ENCODE measurements at regions not wholly inside any gene's neighbourhood (a gene's known extent, or its start where the extent isn't known, plus 50 kb on each side); places are given as distances from the start of the nearest gene placed in this dataset.
"Not testable (repeated sequence)": the region's sequence is repeated elsewhere in the genome, so short reads cannot be mapped to it uniquely, and the experiment has no call there.

DNA sequence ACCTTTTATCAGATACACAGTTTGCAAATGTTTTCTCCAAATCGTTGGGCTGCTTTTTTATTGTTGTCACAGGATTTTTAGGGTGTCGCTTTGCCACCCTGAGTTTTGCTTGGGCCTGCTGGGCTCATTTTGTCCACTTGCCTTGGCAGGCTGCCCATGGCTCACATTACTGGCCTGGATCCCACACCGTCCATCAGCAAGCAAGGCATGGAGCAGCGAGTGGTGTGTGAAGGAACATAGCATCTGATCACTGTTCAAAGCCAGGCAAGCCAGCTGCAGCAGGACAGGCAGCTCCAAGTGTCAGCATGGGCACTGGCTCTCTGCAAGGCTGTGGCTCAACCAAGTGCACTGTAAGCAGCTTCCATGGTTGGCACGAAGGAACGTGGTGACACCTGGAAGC, 261.4 kb upstream of the TECRL start:
- H3K4me1 ChIP-seq (ENCODE audit: control insufficient read depth, insufficient read depth, low read length), result no peaks in the 10 kb centered on the region
- no peak overlapping the region for H3K4me3 ChIP-seq (ENCODE audit: low read length)
- H3K36me3 ChIP-seq (ENCODE audit: control insufficient read depth, insufficient read depth, low read length, severe bottlenecking), result no peaks in the 10 kb centered on the region
- no peaks in the 10 kb centered on the region for H3K9me3 ChIP-seq (ENCODE audit: control insufficient read depth, low read length)
- DNase-seq (ENCODE audit: low read depth), result no peak
- H3K9ac ChIP-seq (ENCODE audit: low read length), result no peak overlapping the region
- H3K27me3 ChIP-seq (replicated peaks; ENCODE audit: control insufficient read depth, insufficient read depth, low read length), result no peaks in the 10 kb centered on the region

DNA sequence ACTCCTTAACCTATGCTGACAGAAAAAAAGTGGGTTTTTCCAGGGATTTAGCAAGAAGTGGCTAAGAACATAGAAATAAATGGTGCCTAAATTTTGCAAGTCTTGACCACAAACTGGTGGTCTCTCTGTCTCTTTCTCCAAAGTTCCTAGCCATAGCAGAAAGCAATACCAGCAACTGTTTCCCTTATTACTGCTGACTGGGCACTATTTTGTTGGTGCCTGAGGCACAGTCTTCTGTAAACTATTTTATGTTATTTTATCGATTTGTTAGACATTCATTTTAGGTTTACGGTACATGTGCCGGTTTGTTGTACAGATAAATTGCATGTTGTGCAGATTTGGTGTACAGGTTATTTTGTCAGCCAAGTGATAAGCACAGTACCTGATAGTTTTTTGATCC, 234.6 kb upstream of the TECRL start:
- no peaks in the 10 kb centered on the region for H3K9me3 ChIP-seq (ENCODE audit: control insufficient read depth, low read length)
- H3K27me3 ChIP-seq (replicated peaks; ENCODE audit: control insufficient read depth, insufficient read depth, low read length), result no peaks in the 10 kb centered on the region
- no peak overlapping the region for H3K4me3 ChIP-seq (ENCODE audit: low read length)
- H3K36me3 ChIP-seq (ENCODE audit: control insufficient read depth, insufficient read depth, low read length, severe bottlenecking), result no peaks in the 10 kb centered on the region
- no peaks in the 10 kb centered on the region for H3K4me1 ChIP-seq (ENCODE audit: control insufficient read depth, insufficient read depth, low read length)
- H3K9ac ChIP-seq (ENCODE audit: low read length), result no peak overlapping the region
- DNase-seq (ENCODE audit: low read depth), result no peak

GRCh38 chr4:64642936-64643335, 233.7 kb upstream of the TECRL start:
- no peaks in the 10 kb centered on the region for H3K9me3 ChIP-seq (ENCODE audit: control insufficient read depth, low read length)
- no peaks in the 10 kb centered on the region for H3K36me3 ChIP-seq (ENCODE audit: control insufficient read depth, insufficient read depth, low read length, severe bottlenecking)
- no peak overlapping the region for H3K9ac ChIP-seq (ENCODE audit: low read length)
- no peak for DNase-seq (ENCODE audit: low read depth)
- H3K27me3 ChIP-seq (replicated peaks; ENCODE audit: control insufficient read depth, insufficient read depth, low read length), result no peaks in the 10 kb centered on the region
- no peak overlapping the region for H3K4me3 ChIP-seq (ENCODE audit: low read length)
- H3K4me1 ChIP-seq (ENCODE audit: control insufficient read depth, insufficient read depth, low read length), result no peaks in the 10 kb centered on the region

GRCh38 chr4:64640402-64640801, 231.2 kb upstream of the TECRL start:
- not testable (repeated sequence) for H3K4me1 ChIP-seq (ENCODE audit: control insufficient read depth, insufficient read depth, low read length); DNase-seq (ENCODE audit: low read depth); H3K9me3 ChIP-seq (ENCODE audit: control insufficient read depth, low read length); H3K36me3 ChIP-seq (ENCODE audit: control insufficient read depth, insufficient read depth, low read length, severe bottlenecking); H3K4me3 ChIP-seq (ENCODE audit: low read length); H3K9ac ChIP-seq (ENCODE audit: low read length); H3K27me3 ChIP-seq (replicated peaks; ENCODE audit: control insufficient read depth, insufficient read depth, low read length)

- H3K4me1 ChIP-seq (ENCODE audit: control insufficient read depth, insufficient read depth, low read length), result no peaks in the 10 kb centered on the region
- DNase-seq (ENCODE audit: low read depth), result no peak
Measured at GRCh38 chr4:64625438-64625837, 216.2 kb upstream of the TECRL start.

DNA sequence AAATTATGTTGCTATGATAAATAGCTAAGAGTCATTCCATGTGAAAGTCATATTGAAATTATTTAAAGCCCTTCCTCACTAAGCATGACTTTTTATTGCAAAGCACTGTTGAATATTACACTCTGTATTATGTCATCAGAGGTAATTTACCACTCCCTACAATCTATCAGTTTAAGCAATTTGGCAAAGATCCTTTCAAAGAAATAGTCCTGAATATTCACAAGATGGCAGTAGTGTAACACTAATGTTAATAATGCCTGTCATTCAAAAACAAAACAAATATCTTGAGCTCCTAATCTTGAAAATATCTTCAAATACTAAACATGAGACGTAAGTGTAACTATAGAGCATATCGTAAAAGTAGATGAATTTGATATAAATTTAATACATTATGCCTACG, 208.6 kb upstream of the TECRL start:
- Histone ChIP-seq H3K27me3 (replicated peaks; ENCODE audit: control insufficient read depth, insufficient read depth, low read length) (no peaks in the 10 kb centered on the region), H3K4me1 (ENCODE audit: control insufficient read depth, insufficient read depth, low read length) (no peaks in the 10 kb centered on the region), H3K4me3 (ENCODE audit: low read length) (no peak overlapping the region), H3K9me3 (ENCODE audit: control insufficient read depth, low read length) (no peaks in the 10 kb centered on the region), H3K36me3 (ENCODE audit: control insufficient read depth, insufficient read depth, low read length, severe bottlenecking) (no peaks in the 10 kb centered on the region), H3K9ac (ENCODE audit: low read length) (no peak overlapping the region)
- peak; percentile 27 for DNase-seq (ENCODE audit: low read depth)

More at GRCh38 chr4:64625438-64625837, 216.2 kb upstream of the TECRL start:
- Histone ChIP-seq H3K27me3 (replicated peaks; ENCODE audit: control insufficient read depth, insufficient read depth, low read length) (no peaks in the 10 kb centered on the region), H3K9ac (ENCODE audit: low read length) (no peak overlapping the region), H3K36me3 (ENCODE audit: control insufficient read depth, insufficient read depth, low read length, severe bottlenecking) (no peaks in the 10 kb centered on the region), H3K4me3 (ENCODE audit: low read length) (no peak overlapping the region), H3K9me3 (ENCODE audit: control insufficient read depth, low read length) (no peaks in the 10 kb centered on the region)

DNA sequence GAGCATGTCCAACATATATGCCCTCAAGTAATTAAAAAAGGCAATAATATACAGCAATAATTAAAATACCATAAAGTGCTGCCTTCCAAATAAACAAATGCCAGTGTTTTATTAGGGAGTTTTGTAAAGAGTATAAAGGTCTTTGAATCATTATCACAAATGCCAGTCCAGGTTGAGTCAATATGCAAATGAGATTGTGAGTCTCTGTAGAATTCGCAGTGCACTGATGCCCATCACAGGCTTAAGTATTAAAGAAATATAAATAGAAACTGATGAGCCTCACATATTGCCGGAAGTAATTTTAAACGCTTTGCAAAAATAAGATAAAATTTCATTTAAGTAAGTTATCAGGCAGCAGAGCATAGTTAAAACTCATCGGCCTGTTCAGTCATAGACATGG, 205.0 kb upstream of the TECRL start:
- Histone ChIP-seq H3K27me3 (replicated peaks; ENCODE audit: control insufficient read depth, insufficient read depth, low read length) (no peaks in the 10 kb centered on the region), H3K4me3 (ENCODE audit: low read length) (no peak overlapping the region), H3K4me1 (ENCODE audit: control insufficient read depth, insufficient read depth, low read length) (no peaks in the 10 kb centered on the region), H3K36me3 (ENCODE audit: control insufficient read depth, insufficient read depth, low read length, severe bottlenecking) (no peaks in the 10 kb centered on the region), H3K9me3 (ENCODE audit: control insufficient read depth, low read length) (no peaks in the 10 kb centered on the region), H3K9ac (ENCODE audit: low read length) (no peak overlapping the region)
- no peak for DNase-seq (ENCODE audit: low read depth)

GRCh38 chr4:64613046-64613445, 203.8 kb upstream of the TECRL start:
- no peak overlapping the region for H3K4me3 ChIP-seq (ENCODE audit: low read length)
- H3K4me1 ChIP-seq (ENCODE audit: control insufficient read depth, insufficient read depth, low read length), result no peaks in the 10 kb centered on the region
- no peak for DNase-seq (ENCODE audit: low read depth)
- H3K9ac ChIP-seq (ENCODE audit: low read length), result no peak overlapping the region
- no peaks in the 10 kb centered on the region for H3K9me3 ChIP-seq (ENCODE audit: control insufficient read depth, low read length)
- H3K36me3 ChIP-seq (ENCODE audit: control insufficient read depth, insufficient read depth, low read length, severe bottlenecking), result no peaks in the 10 kb centered on the region
- no peaks in the 10 kb centered on the region for H3K27me3 ChIP-seq (replicated peaks; ENCODE audit: control insufficient read depth, insufficient read depth, low read length)

- H3K27me3 ChIP-seq (replicated peaks; ENCODE audit: control insufficient read depth, insufficient read depth, low read length), result no peaks in the 10 kb centered on the region
- H3K4me1 ChIP-seq (ENCODE audit: control insufficient read depth, insufficient read depth, low read length), result peaks cover 5% of the 10 kb centered on the region
- H3K9me3 ChIP-seq (ENCODE audit: control insufficient read depth, low read length), result no peaks in the 10 kb centered on the region
- H3K4me3 ChIP-seq (ENCODE audit: low read length), result no peak overlapping the region
- no peaks in the 10 kb centered on the region for H3K36me3 ChIP-seq (ENCODE audit: control insufficient read depth, insufficient read depth, low read length, severe bottlenecking)
- DNase-seq (ENCODE audit: low read depth), result no peak
- no peak overlapping the region for H3K9ac ChIP-seq (ENCODE audit: low read length)
Measured at GRCh38 chr4:64598066-64598465, 188.8 kb upstream of the TECRL start.

GRCh38 chr4:64594723-64595122, 185.5 kb upstream of the TECRL start:
- H3K36me3 ChIP-seq (ENCODE audit: control insufficient read depth, insufficient read depth, low read length, severe bottlenecking), result no peaks in the 10 kb centered on the region
- peaks cover under 1% of the 10 kb centered on the region for H3K9me3 ChIP-seq (ENCODE audit: control insufficient read depth, low read length)
- no peak for DNase-seq (ENCODE audit: low read depth)
- no peak overlapping the region for H3K9ac ChIP-seq (ENCODE audit: low read length)
- H3K27me3 ChIP-seq (replicated peaks; ENCODE audit: control insufficient read depth, insufficient read depth, low read length), result no peaks in the 10 kb centered on the region
- H3K4me1 ChIP-seq (ENCODE audit: control insufficient read depth, insufficient read depth, low read length), result peaks cover 5% of the 10 kb centered on the region
- no peak overlapping the region for H3K4me3 ChIP-seq (ENCODE audit: low read length)

GRCh38 chr4:64588507-64588906, 179.3 kb upstream of the TECRL start:
- Histone ChIP-seq H3K36me3 (ENCODE audit: control insufficient read depth, insufficient read depth, low read length, severe bottlenecking) (no peaks in the 10 kb centered on the region), H3K27me3 (replicated peaks; ENCODE audit: control insufficient read depth, insufficient read depth, low read length) (peaks cover 6% of the 10 kb centered on the region), H3K9ac (ENCODE audit: low read length) (no peak overlapping the region), H3K9me3 (ENCODE audit: control insufficient read depth, low read length) (peaks cover 4% of the 10 kb centered on the region), H3K4me1 (ENCODE audit: control insufficient read depth, insufficient read depth, low read length) (no peaks in the 10 kb centered on the region), H3K4me3 (ENCODE audit: low read length) (no peak overlapping the region)
- no peak for DNase-seq (ENCODE audit: low read depth)

DNA sequence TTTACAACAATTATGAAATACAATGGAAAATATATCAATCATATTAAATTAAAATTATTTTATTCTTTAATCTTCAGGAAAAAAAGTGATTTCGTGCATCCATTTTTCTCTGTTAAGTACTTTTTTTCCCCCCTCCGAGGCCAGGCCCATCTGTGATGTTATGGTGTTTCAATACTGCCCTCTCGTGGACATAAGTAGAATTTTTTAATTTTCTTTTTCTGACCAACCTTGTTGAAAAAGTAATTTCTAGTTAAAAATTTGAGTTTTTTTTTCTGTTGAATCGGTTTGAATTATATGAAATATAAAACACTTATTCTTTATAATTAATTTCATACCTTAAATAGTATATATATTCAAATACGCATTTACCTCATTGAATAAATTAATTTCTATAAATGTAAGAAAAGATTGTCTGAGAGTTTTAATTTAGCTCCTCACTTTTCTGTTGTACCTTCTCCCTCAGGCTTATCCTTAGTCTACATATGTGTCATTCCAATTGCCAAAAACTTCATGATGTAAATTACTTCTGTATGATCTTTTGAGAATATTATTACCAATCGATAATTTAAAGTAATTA, 175.8 kb upstream of the TECRL start:
- no peak overlapping the region for H3K9ac ChIP-seq (ENCODE audit: low read length)
- peaks cover 6% of the 10 kb centered on the region for H3K27me3 ChIP-seq (replicated peaks; ENCODE audit: control insufficient read depth, insufficient read depth, low read length)
- no peak overlapping the region for H3K4me3 ChIP-seq (ENCODE audit: low read length)
- H3K9me3 ChIP-seq (ENCODE audit: control insufficient read depth, low read length), result peaks cover 4% of the 10 kb centered on the region
- H3K36me3 ChIP-seq (ENCODE audit: control insufficient read depth, insufficient read depth, low read length, severe bottlenecking), result no peaks in the 10 kb centered on the region
- DNase-seq (ENCODE audit: low read depth), result peak; percentile 68
- H3K4me1 ChIP-seq (ENCODE audit: control insufficient read depth, insufficient read depth, low read length), result peaks cover 4% of the 10 kb centered on the region

All from adipocyte (in vitro differentiated cells).